Naive thymus-derived CD4-positive, alpha-beta T cell (primary cell): ENCODE measurements at regions not wholly inside any gene's neighbourhood (a gene's known extent, or its start where the extent isn't known, plus 50 kb on each side); places are given as distances from the start of the nearest gene placed in this dataset.
"Not testable (repeated sequence)": the region's sequence is repeated elsewhere in the genome, so short reads cannot be mapped to it uniquely, and the experiment has no call there.

Experiments
- ATAC-seq: fragments of 150-1000 bp; cut with Tn5 transposase; 2 replicates; pipeline ENCODE4 v1.10.0; 2021; ENCODE audit warnings: mild to moderate bottlenecking, moderate library complexity
- CTCF ChIA-PET: fragments of 350-600 bp; sonication (Branson Sonifier 250); formaldehyde crosslinking; loops from one replicate; lab custom pipeline; 2021; ENCODE audit warnings: antibody characterized with exemption; lab: Charles Lee
- POLR2A ChIA-PET: fragments of 350-600 bp; sonication (Branson Sonifier 250); formaldehyde crosslinking; loops from one replicate; lab custom pipeline; 2021; ENCODE audit warnings: antibody characterized with exemption, inconsistent platforms; lab: Charles Lee
- DNase-seq, 9 donors: peaks; one replicate each; pipeline versions ENCODE4 v3.0.0 to v3.0.0-alpha.2; 2020 to 2022; ENCODE audit warnings: mixed read lengths in 1 of 9
- H3K27ac ChIP-seq: one replicate; pipeline ENCODE4 v1.7.0; 2013; ENCODE audit warnings: mild to moderate bottlenecking, low read depth, low read length, moderate library complexity
- H3K27me3 ChIP-seq, 2 donors: one replicate each; pipeline ENCODE4 v1.7.0; 2013; ENCODE audit warnings: low read length in 2 of 2, mild to moderate bottlenecking in 2 of 2, moderate library complexity in 2 of 2; ENCODE audit not compliant: control insufficient read depth in 2 of 2, insufficient read depth in 2 of 2
- H3K36me3 ChIP-seq, 3 experiments: 1 replicate in 2 of 3; 2 replicates in 1 of 3; pipeline ENCODE4 v1.7.0; 2013; ENCODE audit warnings: low read length in 3 of 3, mild to moderate bottlenecking in 3 of 3, moderate library complexity in 1 of 3; ENCODE audit not compliant: insufficient read depth in 3 of 3, control insufficient read depth in 2 of 3
- H3K4me1 ChIP-seq, 2 donors: one replicate each; pipeline ENCODE4 v1.7.0; 2013; ENCODE audit warnings: low read length in 2 of 2, mild to moderate bottlenecking in 2 of 2, moderate library complexity in 1 of 2; ENCODE audit not compliant: control insufficient read depth in 2 of 2, insufficient read depth in 2 of 2
- H3K4me3 ChIP-seq: 2 replicates; pipeline ENCODE4 v1.7.0; 2013; ENCODE audit warnings: mild to moderate bottlenecking, low read length
- H3K9me3 ChIP-seq, 3 experiments: 1 replicate in 2 of 3; 2 replicates in 1 of 3; pipeline ENCODE4 v1.7.0; 2013; ENCODE audit warnings: low read length in 3 of 3; ENCODE audit not compliant: control insufficient read depth in 2 of 3
- H3K27ac Mint-ChIP-seq, 9 donors: one replicate each; pipeline ENCODE4 v1.8.0; 2020 to 2022; ENCODE audit warnings: mixed read lengths in 9 of 9, mild to moderate bottlenecking in 8 of 9, moderate library complexity in 5 of 9, inconsistent platforms in 2 of 9
- H3K27me3 Mint-ChIP-seq, 5 donors: one replicate each; pipeline ENCODE4 v1.8.0; 2021 to 2022; ENCODE audit warnings: mixed read lengths in 5 of 5, mild to moderate bottlenecking in 1 of 5
- H3K36me3 Mint-ChIP-seq, 5 donors: one replicate each; pipeline ENCODE4 v1.8.0; 2020 to 2022; ENCODE audit warnings: mixed read lengths in 5 of 5, mild to moderate bottlenecking in 3 of 5, inconsistent platforms in 1 of 5
- H3K4me1 Mint-ChIP-seq, 7 donors: one replicate each; pipeline ENCODE4 v1.8.0; 2020 to 2022; ENCODE audit warnings: mixed read lengths in 7 of 7, mild to moderate bottlenecking in 3 of 7, inconsistent platforms in 1 of 7
- H3K4me3 Mint-ChIP-seq, 10 donors: one replicate each; pipeline ENCODE4 v1.8.0; 2020 to 2022; ENCODE audit warnings: mild to moderate bottlenecking in 10 of 10, mixed read lengths in 10 of 10, moderate library complexity in 6 of 10, inconsistent platforms in 2 of 10
- H3K9me3 Mint-ChIP-seq, 11 donors: one replicate each; pipeline ENCODE4 v1.8.0; 2020 to 2022; ENCODE audit warnings: mixed read lengths in 11 of 11, mild to moderate bottlenecking in 4 of 11, inconsistent platforms in 1 of 11, moderate library complexity in 1 of 11
- intact Hi-C, 2 donors: fragments of 100-400 bp; cut with micrococcal nuclease; formaldehyde crosslinking; loops; one replicate each; pipeline ENCODE4 v1.15.1; 2023

DNA sequence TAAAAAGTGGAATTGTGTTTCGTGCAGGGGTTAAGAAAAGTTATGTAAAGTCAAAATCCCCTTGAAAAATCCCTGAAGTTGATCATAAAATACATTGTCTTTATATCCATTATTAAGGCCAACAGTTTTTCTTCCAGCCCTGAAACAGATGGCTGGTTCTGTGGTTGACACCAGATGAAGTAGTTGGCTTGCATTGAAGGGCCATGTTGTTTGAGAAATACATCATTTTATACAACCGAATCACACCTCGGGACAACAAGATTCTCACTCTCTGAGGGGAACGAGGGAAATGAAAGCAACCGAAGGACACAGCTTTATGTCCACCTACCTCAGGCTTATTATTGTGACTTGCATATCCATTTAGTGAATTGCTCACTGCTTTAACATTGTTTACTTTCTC lies 126.0 kb upstream of the MITF start:
- Histone ChIP-seq H3K27me3 (no peaks in the 10 kb centered on the region), H3K9me3 (peaks cover 0 to 4% (median 0%) of the 10 kb centered on the region in 3 experiments), H3K36me3 (no peaks in the 10 kb centered on the region), H3K27ac (no peak overlapping the region), H3K4me1 (no peaks in the 10 kb centered on the region), H3K4me3 (no peak overlapping the region)
- Mint-ChIP-seq H3K4me1 (no peaks in the 10 kb centered on the region), H3K27ac (no peak overlapping the region), H3K36me3 (peaks cover 0 to 6% (median 0%) of the 10 kb centered on the region in 5 donors), H3K4me3 (no peak overlapping the region), H3K9me3 (peaks cover 0 to 16% (median 9%) of the 10 kb centered on the region in 11 donors), H3K27me3 (peaks cover 0 to 3% (median 0%) of the 10 kb centered on the region in 5 donors)
- ChIA-PET CTCF (no interaction called here), POLR2A (no interaction called here)
- ATAC-seq: no peak
- no peak for DNase-seq
- intact Hi-C loops: no loop called here

DNA sequence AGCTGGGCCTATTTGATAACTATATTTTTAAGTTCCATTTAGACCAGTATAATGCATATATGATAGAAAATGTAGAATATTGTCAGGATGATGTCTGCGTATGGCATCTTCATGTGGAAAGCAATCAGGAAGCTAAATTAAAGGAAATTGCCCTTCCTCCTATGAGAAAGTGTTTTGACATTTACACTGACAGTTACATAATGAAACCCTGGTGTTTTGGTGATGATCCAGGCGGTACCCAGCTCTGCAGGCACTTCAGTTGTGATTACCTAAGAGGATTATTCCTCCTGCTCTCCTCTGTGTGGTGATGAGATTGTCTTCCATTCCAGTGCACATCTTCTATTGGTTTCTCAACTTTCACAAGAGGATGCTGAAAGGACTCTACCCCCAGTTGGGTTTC lies 126.5 kb upstream of the MITF start:
- peaks cover 0 to 6% (median 0%) of the 10 kb centered on the region in 5 donors for H3K36me3 Mint-ChIP-seq
- H3K27me3 Mint-ChIP-seq: peaks cover 0 to 3% (median 0%) of the 10 kb centered on the region in 5 donors
- no peaks in the 10 kb centered on the region for H3K4me1 ChIP-seq
- H3K27me3 ChIP-seq: no peaks in the 10 kb centered on the region
- no peaks in the 10 kb centered on the region for H3K4me1 Mint-ChIP-seq
- peaks cover 0 to 16% (median 8%) of the 10 kb centered on the region in 11 donors for H3K9me3 Mint-ChIP-seq
- H3K27ac ChIP-seq: no peak overlapping the region
- ChIA-PET CTCF (no interaction called here), POLR2A (no interaction called here)
- H3K36me3 ChIP-seq: no peaks in the 10 kb centered on the region
- H3K4me3 Mint-ChIP-seq: no peak overlapping the region
- peaks cover 0 to 4% (median 0%) of the 10 kb centered on the region in 3 experiments for H3K9me3 ChIP-seq
- DNase-seq: no peak
- no peak overlapping the region for H3K27ac Mint-ChIP-seq
- intact Hi-C loops: no loop called here
- no peak for ATAC-seq
- H3K4me3 ChIP-seq: no peak overlapping the region

DNA sequence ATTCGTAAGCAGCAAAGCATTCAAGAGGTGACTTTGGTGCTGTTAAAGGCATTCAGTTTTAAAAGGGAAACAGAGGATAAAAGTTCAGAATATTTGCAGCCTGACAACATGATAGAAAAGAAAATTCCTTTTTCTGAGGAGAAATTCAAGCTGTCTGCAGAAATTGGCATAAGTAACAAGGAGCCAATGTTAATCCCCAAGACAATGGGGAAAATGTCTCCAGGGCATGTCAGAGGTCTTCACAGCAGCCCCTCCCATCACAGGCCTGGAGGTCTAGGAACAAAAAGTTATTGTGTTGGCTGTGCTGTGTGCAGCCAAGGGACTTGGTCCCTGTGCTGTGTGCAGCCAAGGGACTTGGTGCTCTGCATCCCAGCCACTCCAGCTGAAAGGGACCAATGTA lies 129.7 kb upstream of the MITF start:
- H3K36me3 ChIP-seq, H3K27me3 ChIP-seq, CTCF ChIA-PET, H3K4me1 ChIP-seq, H3K4me3 ChIP-seq, H3K4me1 Mint-ChIP-seq, H3K27me3 Mint-ChIP-seq, H3K9me3 ChIP-seq, ATAC-seq, H3K4me3 Mint-ChIP-seq, POLR2A ChIA-PET, DNase-seq, H3K27ac ChIP-seq, H3K36me3 Mint-ChIP-seq, H3K27ac Mint-ChIP-seq, intact Hi-C loops: not testable (repeated sequence)
- peaks cover 0 to 16% (median 8%) of the 10 kb centered on the region in 11 donors for H3K9me3 Mint-ChIP-seq

DNA sequence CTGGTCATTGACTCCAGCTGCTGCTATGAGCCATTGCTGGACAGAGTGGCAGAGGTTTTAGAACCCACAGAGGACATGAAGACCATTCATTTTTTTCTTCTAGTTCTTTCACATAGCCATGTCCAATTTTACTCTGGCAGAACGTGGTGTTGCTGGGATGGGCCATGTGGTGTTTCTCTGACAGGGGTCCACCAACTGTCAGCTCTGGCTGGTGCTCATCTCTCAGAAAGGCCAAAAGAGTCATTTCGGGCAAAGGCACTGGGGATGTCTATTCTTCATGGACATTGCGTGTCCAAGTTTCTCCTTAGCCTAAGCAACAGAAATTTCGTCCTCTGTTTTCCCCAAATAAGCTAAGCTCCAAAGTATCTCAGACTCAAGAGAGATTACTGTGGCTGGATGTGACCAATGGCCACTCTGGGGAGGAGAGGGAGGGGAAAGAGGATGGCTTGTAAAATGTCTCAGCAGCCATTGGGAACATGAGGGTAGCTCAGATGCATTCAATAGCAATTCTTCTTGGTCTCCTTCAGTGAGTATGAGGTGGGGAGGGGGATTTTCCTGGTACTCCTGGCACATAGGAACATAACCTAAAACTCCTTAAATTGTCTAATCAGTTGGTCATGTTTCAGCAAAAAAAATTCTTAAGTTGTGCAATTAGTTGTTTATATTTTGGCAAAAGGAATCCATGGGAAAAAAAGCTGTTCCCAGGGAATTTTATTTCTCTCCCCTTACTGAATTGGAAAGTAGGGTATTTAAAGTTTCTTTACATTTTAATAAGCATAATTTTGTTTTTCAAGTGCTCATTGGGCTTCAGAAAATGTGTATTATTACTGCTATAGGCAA lies 131.6 kb upstream of the MITF start:
- peaks cover 0 to 4% (median 0%) of the 10 kb centered on the region in 3 experiments for H3K9me3 ChIP-seq
- DNase-seq (no peak), ATAC-seq (no peak)
- ChIA-PET CTCF (no interaction called here), POLR2A (no interaction called here)
- H3K4me1 ChIP-seq: no peaks in the 10 kb centered on the region
- H3K27me3 ChIP-seq: no peaks in the 10 kb centered on the region
- Mint-ChIP-seq H3K36me3 (peaks cover 0 to 6% (median 0%) of the 10 kb centered on the region in 5 donors), H3K27ac (no peak overlapping the region), H3K9me3 (peaks cover 0 to 16% (median 8%) of the 10 kb centered on the region in 11 donors), H3K27me3 (no peaks in the 10 kb centered on the region), H3K4me1 (no peaks in the 10 kb centered on the region), H3K4me3 (no peak overlapping the region)
- no peaks in the 10 kb centered on the region for H3K36me3 ChIP-seq
- no peak overlapping the region for H3K4me3 ChIP-seq
- no peak overlapping the region for H3K27ac ChIP-seq
- intact Hi-C loops: no loop called here

DNA sequence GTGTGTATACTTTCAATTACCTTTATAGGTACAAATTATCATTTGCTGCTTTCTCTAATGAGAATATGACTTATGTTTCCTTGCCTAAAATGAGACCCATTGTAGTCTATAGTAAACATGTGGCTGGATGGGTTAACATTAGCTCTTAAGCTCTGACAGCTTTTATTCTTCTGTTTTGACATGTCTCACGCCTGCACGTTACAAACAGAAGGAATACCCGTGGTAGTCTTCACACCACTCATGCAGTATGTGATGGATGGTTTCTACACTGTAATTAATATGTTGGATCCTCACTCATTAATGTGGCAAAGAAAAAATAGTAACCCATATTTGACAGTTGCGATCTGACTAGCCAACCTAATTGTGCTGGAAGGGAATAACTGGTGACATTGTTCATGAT lies 133.4 kb upstream of the MITF start:
- CTCF ChIA-PET: no interaction called here
- ATAC-seq: no peak
- Histone ChIP-seq H3K4me3 (no peak overlapping the region), H3K4me1 (no peaks in the 10 kb centered on the region), H3K27me3 (no peaks in the 10 kb centered on the region), H3K36me3 (no peaks in the 10 kb centered on the region), H3K9me3 (peaks cover 0 to 4% (median 0%) of the 10 kb centered on the region in 3 experiments), H3K27ac (no peak overlapping the region)
- H3K36me3 Mint-ChIP-seq: peaks cover 0 to 6% (median 0%) of the 10 kb centered on the region in 5 donors
- DNase-seq: no peak
- H3K4me3 Mint-ChIP-seq: no peak overlapping the region
- peaks cover 0 to 13% (median 8%) of the 10 kb centered on the region in 11 donors for H3K9me3 Mint-ChIP-seq
- H3K27ac Mint-ChIP-seq: no peak overlapping the region
- intact Hi-C loops: no loop called here
- POLR2A ChIA-PET: no interaction called here
- no peaks in the 10 kb centered on the region for H3K27me3 Mint-ChIP-seq
- H3K4me1 Mint-ChIP-seq: no peaks in the 10 kb centered on the region

DNA sequence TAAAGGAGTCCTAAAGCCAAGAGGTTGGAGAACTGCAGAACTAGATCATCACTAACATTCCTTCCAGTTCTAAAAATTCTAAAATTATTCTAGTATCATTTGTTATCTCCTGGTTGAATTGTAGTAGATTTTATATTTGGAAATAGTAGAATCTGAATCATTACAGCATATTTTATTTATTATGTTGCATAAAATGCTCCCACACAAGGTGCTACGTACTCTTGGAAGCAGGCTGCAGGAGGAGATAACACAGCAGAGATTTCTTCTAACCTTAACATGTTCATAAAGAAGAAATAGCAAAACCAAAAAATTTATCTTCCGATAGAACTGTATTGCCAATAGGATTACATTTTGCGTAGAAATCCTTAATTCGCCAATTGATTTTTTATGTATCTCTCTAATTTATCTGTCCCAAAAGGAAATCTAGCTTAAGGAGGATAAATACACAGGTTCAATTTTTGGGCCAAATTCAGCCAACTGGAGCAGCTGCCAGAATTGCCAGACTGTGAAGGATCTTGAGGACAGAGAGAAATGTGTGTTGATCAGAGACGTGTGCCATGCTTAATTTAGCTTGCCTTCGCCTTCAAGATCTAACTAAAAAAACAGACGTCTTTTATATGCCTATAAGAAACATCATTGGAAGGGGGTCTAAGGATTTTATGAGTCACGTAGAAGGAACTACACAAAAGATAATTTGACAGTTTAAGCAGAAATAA lies 134.4 kb upstream of the MITF start:
- H3K4me3 ChIP-seq: no peak overlapping the region
- DNase-seq (no peak), ATAC-seq (no peak)
- POLR2A ChIA-PET: no interaction called here
- peaks cover 0 to 4% (median 0%) of the 10 kb centered on the region in 3 experiments for H3K9me3 ChIP-seq
- CTCF ChIA-PET: no interaction called here
- Mint-ChIP-seq H3K27me3 (no peaks in the 10 kb centered on the region), H3K36me3 (peaks cover 0 to 6% (median 0%) of the 10 kb centered on the region in 5 donors), H3K27ac (no peak overlapping the region), H3K4me1 (no peaks in the 10 kb centered on the region), H3K4me3 (no peak overlapping the region), H3K9me3 (peaks cover 0 to 13% (median 8%) of the 10 kb centered on the region in 11 donors)
- no peak overlapping the region for H3K27ac ChIP-seq
- no peaks in the 10 kb centered on the region for H3K27me3 ChIP-seq
- intact Hi-C loops: no loop called here
- H3K36me3 ChIP-seq: no peaks in the 10 kb centered on the region
- H3K4me1 ChIP-seq: no peaks in the 10 kb centered on the region
